ENCODE measurements at regions not wholly inside any gene's neighbourhood (a gene's known extent, or its start where the extent isn't known, plus 50 kb on each side); places are given as distances from the start of the nearest gene placed in this dataset.

DNA sequence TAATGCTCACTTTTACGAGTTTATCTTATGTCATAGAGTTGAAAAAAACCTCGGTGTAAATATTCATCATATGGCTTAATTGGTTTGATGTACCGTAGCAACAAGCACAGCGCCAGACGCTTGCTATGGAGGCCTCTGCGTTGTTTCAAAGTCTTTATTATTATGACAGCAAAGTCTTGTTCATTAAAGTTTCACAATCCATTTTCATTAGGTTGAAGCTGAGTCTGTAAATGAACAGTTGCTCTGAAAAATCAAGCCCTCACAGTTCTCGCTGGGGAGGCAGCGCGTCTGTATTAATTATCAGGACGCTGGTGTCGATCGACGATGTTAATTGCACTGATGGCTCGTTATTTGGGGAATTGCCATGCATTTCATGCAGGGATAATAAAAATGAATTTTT is 185.6 kb downstream of the INSC start:
- Histone ChIP-seq H3K9me3 (no peaks in the 10 kb centered on the region), H3K4me3 (no peak overlapping the region), H3K4me1 (ENCODE audit: control insufficient read depth in 1 of 2, low read depth in 2 of 2) (no peaks in the 10 kb centered on the region), H3K27ac (no peak overlapping the region), H3K27me3 (replicated peaks; ENCODE audit: insufficient read depth) (no peaks in the 10 kb centered on the region), H3K36me3 (no peaks in the 10 kb centered on the region)
- DNase-seq (ENCODE audit: low spot score) (no peak), ATAC-seq (ENCODE audit: insufficient number of reproducible peaks, low FRiP score, low read depth) (no peak)
- TF ChIP-seq CTCF (IDR thresholded peaks at IDR 0.05), result no peak

DNA sequence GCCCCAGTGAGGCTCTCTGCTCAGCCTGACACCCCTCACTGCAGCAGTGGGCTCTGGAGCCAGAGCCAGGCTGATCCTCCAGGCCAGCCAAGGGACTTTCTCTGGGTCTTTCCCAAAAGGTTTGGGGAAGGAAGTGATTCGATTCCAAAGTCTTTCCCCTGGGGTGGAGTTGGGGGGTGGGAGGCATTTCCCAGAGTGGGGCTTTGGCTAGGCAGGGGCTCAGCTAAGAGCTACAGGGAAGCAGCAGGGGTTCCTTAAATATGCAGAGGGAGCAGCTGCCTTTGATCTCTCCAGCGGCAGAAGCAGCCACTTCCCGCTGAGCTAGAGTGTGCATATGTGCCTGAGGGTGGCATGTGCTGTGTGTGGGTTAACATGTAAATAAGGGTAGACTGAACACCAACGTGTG is 192.9 kb downstream of the INSC start:
- Histone ChIP-seq H3K27ac (no peak overlapping the region), H3K9me3 (no peaks in the 10 kb centered on the region)
- no peak for ATAC-seq (ENCODE audit: insufficient number of reproducible peaks, low FRiP score, low read depth)

GRCh38 chr11:15308840-15309239 is 194.1 kb downstream of the INSC start:
- Histone ChIP-seq H3K9me3 (no peaks in the 10 kb centered on the region), H3K4me3 (no peak overlapping the region), H3K27ac (no peak overlapping the region), H3K4me1 (ENCODE audit: control insufficient read depth in 1 of 2, low read depth in 2 of 2) (no peaks in the 10 kb centered on the region), H3K27me3 (replicated peaks; ENCODE audit: insufficient read depth) (no peaks in the 10 kb centered on the region), H3K36me3 (no peaks in the 10 kb centered on the region)
- ATAC-seq (ENCODE audit: insufficient number of reproducible peaks, low FRiP score, low read depth) (no peak), DNase-seq (ENCODE audit: low spot score) (no peak)
- TF ChIP-seq CTCF (IDR thresholded peaks at IDR 0.05), result no peak

More for the DNA sequence above, 192.9 kb downstream of the INSC start:
- DNase-seq (ENCODE audit: low spot score), result no peak
- H3K4me3 ChIP-seq, result no peak overlapping the region
- H3K36me3 ChIP-seq, result no peaks in the 10 kb centered on the region
- no peaks in the 10 kb centered on the region for H3K27me3 ChIP-seq (replicated peaks; ENCODE audit: insufficient read depth)
- no peak for TF ChIP-seq CTCF (IDR thresholded peaks at IDR 0.05)
- no peaks in the 10 kb centered on the region for H3K4me1 ChIP-seq (ENCODE audit: control insufficient read depth in 1 of 2, low read depth in 2 of 2)

DNA sequence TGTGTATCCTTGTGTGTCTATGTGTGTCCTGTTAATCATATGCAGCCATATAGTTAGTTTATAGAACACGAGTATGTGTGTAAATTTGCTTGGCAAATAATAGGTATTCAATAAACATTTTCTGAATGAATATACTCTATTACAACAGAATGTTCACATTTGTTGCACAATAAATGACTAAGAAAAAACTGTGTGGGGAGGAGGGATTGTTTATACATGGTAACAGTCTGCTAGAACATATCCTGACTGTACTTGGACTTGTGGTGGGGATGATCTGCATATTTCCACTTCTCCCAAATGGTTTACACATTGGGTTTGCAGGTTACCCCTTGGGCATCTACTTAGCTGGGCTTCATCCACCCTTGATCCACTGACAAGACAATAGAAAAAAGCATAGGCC is 194.6 kb downstream of the INSC start:
- ATAC-seq (ENCODE audit: insufficient number of reproducible peaks, low FRiP score, low read depth) (no peak), DNase-seq (ENCODE audit: low spot score) (no peak)
- H3K27me3 ChIP-seq (replicated peaks; ENCODE audit: insufficient read depth), result no peaks in the 10 kb centered on the region
- no peaks in the 10 kb centered on the region for H3K36me3 ChIP-seq
- no peaks in the 10 kb centered on the region for H3K9me3 ChIP-seq
- no peak overlapping the region for H3K27ac ChIP-seq
- H3K4me1 ChIP-seq (ENCODE audit: control insufficient read depth in 1 of 2, low read depth in 2 of 2), result no peaks in the 10 kb centered on the region
- H3K4me3 ChIP-seq, result no peak overlapping the region
- no peak for TF ChIP-seq CTCF (IDR thresholded peaks at IDR 0.05)

DNA sequence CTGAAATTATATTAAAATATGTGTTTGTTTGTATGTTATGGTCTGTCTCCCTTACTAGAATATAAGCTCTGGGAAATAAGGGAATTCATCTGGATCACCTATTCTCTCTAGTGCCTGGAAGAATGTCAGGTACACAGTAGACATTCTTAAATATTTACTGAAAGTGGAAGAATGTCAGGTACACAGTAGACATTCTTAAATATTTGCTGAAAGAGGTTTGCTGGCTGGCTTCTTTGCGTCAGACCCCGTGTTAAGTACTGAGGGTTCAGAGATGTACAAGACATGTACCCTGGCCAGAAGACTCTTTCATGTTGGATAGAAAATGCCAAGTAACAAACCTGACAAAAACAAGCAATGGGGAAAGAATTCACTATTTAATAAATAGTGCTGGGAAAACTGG is 199.1 kb downstream of the INSC start:
- no peak overlapping the region for H3K4me3 ChIP-seq
- no peaks in the 10 kb centered on the region for H3K36me3 ChIP-seq
- no peak for ATAC-seq (ENCODE audit: insufficient number of reproducible peaks, low FRiP score, low read depth)
- DNase-seq (ENCODE audit: low spot score), result no peak
- H3K27me3 ChIP-seq (replicated peaks; ENCODE audit: insufficient read depth), result no peaks in the 10 kb centered on the region
- TF ChIP-seq CTCF (IDR thresholded peaks at IDR 0.05), result no peak
- no peaks in the 10 kb centered on the region for H3K9me3 ChIP-seq
- H3K27ac ChIP-seq, result no peak overlapping the region
- no peaks in the 10 kb centered on the region for H3K4me1 ChIP-seq (ENCODE audit: control insufficient read depth in 1 of 2, low read depth in 2 of 2)

Measured in thoracic aorta (tissue), 2 donors.